BJ (cell line): ENCODE measurements at regions not wholly inside any gene's neighbourhood (a gene's known extent, or its start where the extent isn't known, plus 50 kb on each side); places are given as distances from the start of the nearest gene placed in this dataset.
"Not testable (repeated sequence)": the region's sequence is repeated elsewhere in the genome, so short reads cannot be mapped to it uniquely, and the experiment has no call there.

Experiments used
- CTCF ChIA-PET: fragments of 350-600 bp; formaldehyde crosslinking; extraction: SDS; loops from one replicate; lab custom pipeline; 2021; ENCODE audit warnings: antibody characterized with exemption, inconsistent platforms; lab: Yijun Ruan, JAX
- POLR2A ChIA-PET: fragments of 300-600 bp; sonication (Branson Sonifier 250); formaldehyde crosslinking; extraction: SDS; loops from one replicate; lab custom pipeline; 2021; ENCODE audit warnings: antibody characterized with exemption; lab: Charles Lee
- DNase-seq: peaks from one replicate; pipeline ENCODE4 v3.0.0-alpha.2; 2011; ENCODE audit warnings: low read depth
- H3K27me3 ChIP-seq: 2 replicates; pipeline ENCODE4 v1.6.0; 2011; ENCODE audit warnings: low read length; ENCODE audit not compliant: control insufficient read depth, insufficient read depth
- H3K36me3 ChIP-seq: 2 replicates; pipeline ENCODE4 v1.5.1; 2011; ENCODE audit warnings: low read length; ENCODE audit not compliant: control insufficient read depth, insufficient read depth
- H3K4me3 ChIP-seq: 2 replicates; pipeline ENCODE4 v1.5.1; 2011; ENCODE audit warnings: low read depth, mild to moderate bottlenecking, control low read depth, low read length
- CTCF ChIP-seq: IDR thresholded peaks from 2 replicates; pipeline ENCODE4 v1.5.1; 2011; ENCODE audit warnings: low read depth, mild to moderate bottlenecking, control low read depth, inconsistent platforms, low read length, moderate library complexity; ENCODE audit not compliant: insufficient read depth

- ChIA-PET CTCF (no interaction called here), POLR2A (no interaction called here)
- Histone ChIP-seq H3K4me3 (no peak overlapping the region), H3K27me3 (no peaks in the 10 kb centered on the region), H3K36me3 (no peaks in the 10 kb centered on the region)
- no peak for TF ChIP-seq CTCF
- DNase-seq, result no peak
Observed at GRCh38 chrY:8888371-8888770, 448.9 kb upstream of the TSPY4 start.

GRCh38 chrY:8897876-8898275, 439.4 kb upstream of the TSPY4 start:
- ChIA-PET CTCF (no interaction called here), POLR2A (no interaction called here)
- TF ChIP-seq CTCF, result no peak
- Histone ChIP-seq H3K4me3 (no peak overlapping the region), H3K36me3 (no peaks in the 10 kb centered on the region), H3K27me3 (no peaks in the 10 kb centered on the region)
- no peak for DNase-seq

- ChIA-PET POLR2A (no interaction called here), CTCF (no interaction called here)
- no peak for DNase-seq
- Histone ChIP-seq H3K27me3 (no peaks in the 10 kb centered on the region), H3K4me3 (no peak overlapping the region), H3K36me3 (no peaks in the 10 kb centered on the region)
- no peak for TF ChIP-seq CTCF
Observed at GRCh38 chrY:8905141-8905540, 432.1 kb upstream of the TSPY4 start.

DNA sequence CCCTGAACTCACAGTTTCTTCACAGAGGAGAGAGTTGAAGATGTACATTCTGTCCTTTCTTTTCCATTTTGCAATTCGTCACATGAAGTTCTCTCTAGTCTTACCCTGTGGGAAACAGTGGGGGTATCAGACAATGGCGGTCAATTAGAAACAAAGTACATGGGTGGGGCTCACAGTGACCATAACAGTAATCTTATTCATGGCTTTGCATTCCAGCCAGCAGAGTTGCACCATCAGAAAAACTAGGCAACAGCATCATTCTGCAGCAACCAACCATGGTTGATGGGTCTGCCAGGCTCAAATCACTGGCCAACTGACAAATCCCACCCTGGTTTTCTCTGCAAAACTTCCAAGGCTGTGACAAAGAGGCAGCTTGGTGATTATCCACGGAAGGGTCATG, 414.7 kb upstream of the TSPY4 start:
- POLR2A ChIA-PET, result not testable (repeated sequence)

More for the DNA sequence above, 414.7 kb upstream of the TSPY4 start:
- H3K27me3 ChIP-seq, CTCF ChIA-PET, H3K36me3 ChIP-seq, H3K4me3 ChIP-seq, DNase-seq: not testable (repeated sequence)
